Suprapubic skin (tissue), 4 donors: ENCODE measurements at regions not wholly inside any gene's neighbourhood (a gene's known extent, or its start where the extent isn't known, plus 50 kb on each side); places are given as distances from the start of the nearest gene placed in this dataset.

Source experiments
- DNase-seq, 2 donors: peaks; one replicate each; pipeline ENCODE4 v3.0.0-alpha.2; 2019; ENCODE audit warnings: low spot score in 2 of 2
- H3K27ac ChIP-seq: fragments of 200-600 bp; sonication (generic); one replicate; pipeline ENCODE4 v1.5.1; 2019
- H3K27me3 ChIP-seq: fragments of 200-600 bp; sonication (generic); one replicate; pipeline ENCODE4 v1.5.1; 2019
- H3K36me3 ChIP-seq: fragments of 200-600 bp; sonication (generic); one replicate; pipeline ENCODE4 v1.5.1; 2019
- H3K4me1 ChIP-seq: fragments of 200-600 bp; sonication (generic); one replicate; pipeline ENCODE4 v1.5.1; 2019
- H3K4me3 ChIP-seq: fragments of 200-600 bp; sonication (generic); one replicate; pipeline ENCODE4 v1.5.1; 2019; ENCODE audit warnings: mild to moderate bottlenecking
- H3K9me3 ChIP-seq: fragments of 200-600 bp; sonication (generic); one replicate; pipeline ENCODE4 v1.5.1; 2019
- EP300 ChIP-seq: sonication (generic); formaldehyde crosslinking; IDR thresholded peaks from one replicate; pipeline ENCODE4 v1.6.1; 2017; ENCODE audit warnings: antibody characterized with exemption
- POLR2A ChIP-seq, 2 donors: fragments of 450-650 bp; IDR thresholded peaks; one replicate each; pipeline ENCODE4 v1.6.1; 2017; ENCODE audit warnings: antibody characterized with exemption in 2 of 2, mild to moderate bottlenecking in 2 of 2, moderate library complexity in 2 of 2
- POLR2AphosphoS5 ChIP-seq, 3 donors: sonication (generic); formaldehyde crosslinking; IDR thresholded peaks; one replicate each; pipeline ENCODE4 v1.6.1; 2017; ENCODE audit warnings: antibody characterized with exemption in 3 of 3
- WGBS: methylation state at CpG from one replicate; pipeline ENCODE4 v1.1.5; 2018; 5-methylcytosine and 5-hydroxymethylcytosine counted together
- TF ChIP-seq, protein P1 (sequence below), 2 donors: fragments of 200-600 bp in 1 of 2; fragments of 450-650 bp in 1 of 2; sonication (generic) in 1 of 2; IDR thresholded peaks; one replicate each; pipeline ENCODE4 v1.5.1; 2016 to 2019; ENCODE audit warnings: antibody characterized with exemption in 2 of 2, mild to moderate bottlenecking in 1 of 2, moderate library complexity in 1 of 2

GRCh38 chr6:885051-885590, 192.2 kb upstream of the EXOC2 start:
- no peaks in the 10 kb centered on the region for H3K36me3 ChIP-seq
- H3K27ac ChIP-seq = no peak overlapping the region
- no peaks in the 10 kb centered on the region for H3K9me3 ChIP-seq
- H3K27me3 ChIP-seq = peaks cover 5% of the 10 kb centered on the region
- WGBS = 67% methylated on average over 7 of the region's 7 CpGs
- TF ChIP-seq POLR2AphosphoS5 (IDR thresholded peaks at IDR 0.05) = no peak
- H3K4me3 ChIP-seq = no peak overlapping the region
- no peaks in the 10 kb centered on the region for H3K4me1 ChIP-seq
- DNase-seq = no peak

DNA sequence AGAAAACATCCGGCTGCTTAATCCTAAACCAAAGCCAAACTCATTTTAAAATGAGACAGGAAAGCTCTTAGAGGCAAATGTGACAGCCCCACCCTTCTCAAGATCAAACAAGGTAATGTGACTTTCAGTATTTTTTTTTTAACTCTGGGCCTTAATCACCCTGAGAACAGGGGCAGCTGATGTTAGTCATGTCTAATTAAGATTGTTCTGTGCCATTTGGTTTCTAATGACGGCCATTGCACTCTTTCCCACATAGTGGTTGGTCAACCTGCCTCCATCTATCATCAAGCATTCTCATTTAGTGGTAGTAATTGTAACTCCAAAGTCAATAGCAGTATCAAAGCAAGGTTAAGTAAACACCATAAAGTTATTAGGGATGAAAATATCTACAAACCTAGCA, 191.6 kb upstream of the EXOC2 start:
- no peak for TF ChIP-seq POLR2AphosphoS5 (IDR thresholded peaks at IDR 0.05)
- TF ChIP-seq, protein P1, sequence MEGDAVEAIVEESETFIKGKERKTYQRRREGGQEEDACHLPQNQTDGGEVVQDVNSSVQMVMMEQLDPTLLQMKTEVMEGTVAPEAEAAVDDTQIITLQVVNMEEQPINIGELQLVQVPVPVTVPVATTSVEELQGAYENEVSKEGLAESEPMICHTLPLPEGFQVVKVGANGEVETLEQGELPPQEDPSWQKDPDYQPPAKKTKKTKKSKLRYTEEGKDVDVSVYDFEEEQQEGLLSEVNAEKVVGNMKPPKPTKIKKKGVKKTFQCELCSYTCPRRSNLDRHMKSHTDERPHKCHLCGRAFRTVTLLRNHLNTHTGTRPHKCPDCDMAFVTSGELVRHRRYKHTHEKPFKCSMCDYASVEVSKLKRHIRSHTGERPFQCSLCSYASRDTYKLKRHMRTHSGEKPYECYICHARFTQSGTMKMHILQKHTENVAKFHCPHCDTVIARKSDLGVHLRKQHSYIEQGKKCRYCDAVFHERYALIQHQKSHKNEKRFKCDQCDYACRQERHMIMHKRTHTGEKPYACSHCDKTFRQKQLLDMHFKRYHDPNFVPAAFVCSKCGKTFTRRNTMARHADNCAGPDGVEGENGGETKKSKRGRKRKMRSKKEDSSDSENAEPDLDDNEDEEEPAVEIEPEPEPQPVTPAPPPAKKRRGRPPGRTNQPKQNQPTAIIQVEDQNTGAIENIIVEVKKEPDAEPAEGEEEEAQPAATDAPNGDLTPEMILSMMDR (IDR thresholded peaks at IDR 0.05) = no peak
- no peak for TF ChIP-seq POLR2A (IDR thresholded peaks at IDR 0.05)
- WGBS = 37% methylated on average over 2 of the region's 2 CpGs
- Histone ChIP-seq H3K27ac (no peak overlapping the region), H3K9me3 (no peaks in the 10 kb centered on the region), H3K36me3 (no peaks in the 10 kb centered on the region), H3K4me3 (no peak overlapping the region), H3K4me1 (no peaks in the 10 kb centered on the region), H3K27me3 (peaks cover 5% of the 10 kb centered on the region)
- DNase-seq = no peak

- 91% methylated on average over 11 of the region's 11 CpGs for WGBS
- peaks cover 10% of the 10 kb centered on the region for H3K27me3 ChIP-seq
- DNase-seq = no peak
- no peaks in the 10 kb centered on the region for H3K36me3 ChIP-seq
- no peak for TF ChIP-seq EP300
- no peak for TF ChIP-seq POLR2AphosphoS5 (IDR thresholded peaks at IDR 0.05)
- no peak for TF ChIP-seq POLR2A (IDR thresholded peaks at IDR 0.05)
- TF ChIP-seq, protein P1 (IDR thresholded peaks at IDR 0.05) = no peak
- H3K4me1 ChIP-seq = no peaks in the 10 kb centered on the region
- H3K9me3 ChIP-seq = no peaks in the 10 kb centered on the region
- H3K27ac ChIP-seq = no peak overlapping the region
- H3K4me3 ChIP-seq = no peak overlapping the region
These were observed 189.2 kb upstream of the EXOC2 start for GRCh38 chr6:882084-882598.

DNA sequence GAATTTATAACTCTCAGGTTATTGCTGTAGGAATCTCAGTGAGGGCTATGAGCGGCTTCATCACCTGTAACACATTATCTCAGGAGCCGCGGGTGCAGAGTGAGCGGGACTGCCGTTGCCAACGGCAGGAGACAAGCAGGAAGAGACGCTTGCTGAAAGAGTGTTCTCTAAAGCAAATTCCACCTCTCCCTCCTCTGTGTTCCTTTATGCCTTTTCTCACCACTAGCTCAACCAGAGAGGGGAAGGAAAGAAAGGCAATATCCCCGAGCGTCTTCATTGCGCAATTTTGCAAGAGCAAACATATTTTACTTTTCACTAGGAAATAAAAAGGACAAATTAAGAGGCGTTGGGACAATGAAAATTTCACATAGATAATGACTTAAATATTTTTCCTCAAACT, 185.2 kb upstream of the EXOC2 start:
- Histone ChIP-seq H3K4me1 (no peaks in the 10 kb centered on the region), H3K36me3 (no peaks in the 10 kb centered on the region), H3K27ac (no peak overlapping the region), H3K9me3 (no peaks in the 10 kb centered on the region), H3K4me3 (no peak overlapping the region), H3K27me3 (peaks cover 14% of the 10 kb centered on the region)
- 61% methylated on average over 11 of the region's 11 CpGs for WGBS
- no peak for TF ChIP-seq EP300
- TF ChIP-seq POLR2A (IDR thresholded peaks at IDR 0.05) = no peak
- TF ChIP-seq, protein P1 (IDR thresholded peaks at IDR 0.05) = no peak
- TF ChIP-seq POLR2AphosphoS5 (IDR thresholded peaks at IDR 0.05) = no peak
- no peak for DNase-seq

- no peak for DNase-seq
- TF ChIP-seq POLR2AphosphoS5 (IDR thresholded peaks at IDR 0.05) = no peak
- no peak for TF ChIP-seq POLR2A (IDR thresholded peaks at IDR 0.05)
- no peak for TF ChIP-seq EP300
- TF ChIP-seq, protein P1 (IDR thresholded peaks at IDR 0.05) = no peak
- 84% methylated on average over 8 of the region's 8 CpGs for WGBS
- H3K36me3 ChIP-seq = no peaks in the 10 kb centered on the region
- no peak overlapping the region for H3K27ac ChIP-seq
- H3K4me3 ChIP-seq = no peak overlapping the region
- peaks cover 14% of the 10 kb centered on the region for H3K27me3 ChIP-seq
- no peaks in the 10 kb centered on the region for H3K4me1 ChIP-seq
- no peaks in the 10 kb centered on the region for H3K9me3 ChIP-seq
These were observed 182.1 kb upstream of the EXOC2 start for GRCh38 chr6:875012-875411.
